HL-60 (cell line): ENCODE measurements at regions not wholly inside any gene's neighbourhood (a gene's known extent, or its start where the extent isn't known, plus 50 kb on each side); places are given as distances from the start of the nearest gene placed in this dataset.

Experiments
- DNase-seq, 2 experiments: peaks; one replicate each; pipeline ENCODE4 v3.0.0-alpha.2; 2010 to 2020; ENCODE audit warnings: low read depth in 1 of 2, low spot score in 1 of 2
- H3K27ac ChIP-seq: fragments of 250-450 bp; sonication (Bioruptor Pico); replicated peaks from 2 replicates; pipeline ENCODE4 v1.5.1; 2020; ENCODE audit warnings: mild to moderate bottlenecking, moderate library complexity
- H3K27me3 ChIP-seq: fragments of 250-450 bp; sonication (Bioruptor Pico); 2 replicates; pipeline ENCODE4 v1.5.1; 2021; ENCODE audit warnings: mild to moderate bottlenecking, moderate library complexity; ENCODE audit not compliant: insufficient read depth, poor library complexity, severe bottlenecking
- H3K4me3 ChIP-seq: replicated peaks from 2 replicates; pipeline ENCODE4 v1.5.1; 2011; ENCODE audit warnings: mild to moderate bottlenecking, control low read depth, low read length; ENCODE audit not compliant: insufficient read depth
- CTCF ChIP-seq: IDR thresholded peaks from one replicate; pipeline ENCODE4 v1.5.1; 2011; ENCODE audit warnings: low read length, control low read depth, inconsistent platforms; ENCODE audit not compliant: insufficient read depth
- GABPA ChIP-seq: IDR thresholded peaks from 2 replicates; pipeline ENCODE4 v1.6.1; 2012; ENCODE audit warnings: low read depth
- POLR2AphosphoS5 ChIP-seq: IDR thresholded peaks from 2 replicates; pipeline ENCODE4 v1.6.1; 2012; ENCODE audit warnings: low read depth
- REST ChIP-seq: IDR thresholded peaks from 2 replicates; pipeline ENCODE4 v1.6.1; 2012; ENCODE audit warnings: low read depth; ENCODE audit not compliant: insufficient replicate concordance
- SPI1 ChIP-seq: IDR thresholded peaks from 2 replicates; pipeline ENCODE4 v1.6.1; 2012; ENCODE audit warnings: low read depth, mild to moderate bottlenecking, borderline replicate concordance

- no peak overlapping the region for H3K27ac ChIP-seq
- no peak for DNase-seq
- TF ChIP-seq POLR2AphosphoS5: no peak
- TF ChIP-seq GABPA: no peak
- TF ChIP-seq REST: no peak
- no peak for TF ChIP-seq CTCF
- TF ChIP-seq SPI1: no peak
- H3K4me3 ChIP-seq: no peak overlapping the region
- no peaks in the 10 kb centered on the region for H3K27me3 ChIP-seq
Measured at GRCh38 chr2:167626301-167626700, 621.1 kb downstream of the STK39 start.

GRCh38 chr2:167616997-167617396 is 630.4 kb downstream of the STK39 start:
- H3K27me3 ChIP-seq: no peaks in the 10 kb centered on the region
- no peak overlapping the region for H3K4me3 ChIP-seq
- TF ChIP-seq SPI1 (no peak), REST (no peak), CTCF (no peak), POLR2AphosphoS5 (no peak), GABPA (no peak)
- no peak overlapping the region for H3K27ac ChIP-seq
- no peak for DNase-seq

- H3K27me3 ChIP-seq: no peaks in the 10 kb centered on the region
- no peak overlapping the region for H3K4me3 ChIP-seq
- DNase-seq: no peak
- TF ChIP-seq GABPA: no peak
- H3K27ac ChIP-seq: no peak overlapping the region
Measured at GRCh38 chr2:167613471-167613870, 633.9 kb downstream of the STK39 start.

- TF ChIP-seq GABPA (no peak), REST (no peak), POLR2AphosphoS5 (no peak), SPI1 (no peak), CTCF (no peak)
- no peak overlapping the region for H3K27ac ChIP-seq
- DNase-seq: no peak
- no peaks in the 10 kb centered on the region for H3K27me3 ChIP-seq
- no peak overlapping the region for H3K4me3 ChIP-seq
Measured at GRCh38 chr2:167608487-167608886, 638.9 kb downstream of the STK39 start.
